Chondrocyte (in vitro differentiated cells): ENCODE measurements at regions not wholly inside any gene's neighbourhood (a gene's known extent, or its start where the extent isn't known, plus 50 kb on each side); places are given as distances from the start of the nearest gene placed in this dataset.

Experiments
- DNase-seq: peaks from one replicate; pipeline ENCODE4 v3.0.0; 2021; ENCODE audit warnings: mixed read lengths, low spot score
- H3K27ac Mint-ChIP-seq: one replicate; pipeline ENCODE4 v1.8.0; 2021; ENCODE audit warnings: mild to moderate bottlenecking, moderate library complexity, mixed read lengths; ENCODE audit not compliant: unreplicated experiment
- H3K27me3 Mint-ChIP-seq: 2 replicates; pipeline ENCODE4 v1.8.0; 2021; ENCODE audit warnings: low read depth, mixed read lengths
- H3K36me3 Mint-ChIP-seq: 2 replicates; pipeline ENCODE4 v1.8.0; 2021; ENCODE audit warnings: low read depth, mixed read lengths
- H3K4me1 Mint-ChIP-seq: 2 replicates; pipeline ENCODE4 v1.8.0; 2021; ENCODE audit warnings: low read depth, mild to moderate bottlenecking, mixed read lengths
- H3K4me3 Mint-ChIP-seq: one replicate; pipeline ENCODE4 v1.8.0; 2021; ENCODE audit warnings: mild to moderate bottlenecking, moderate library complexity, mixed read lengths; ENCODE audit not compliant: unreplicated experiment
- H3K9me3 Mint-ChIP-seq: 2 replicates; pipeline ENCODE4 v1.8.0; 2021; ENCODE audit warnings: low read depth, mixed read lengths
- TF ChIP-seq, protein P1 (sequence below): fragments of 200-600 bp; sonication (generic); IDR thresholded peaks from 2 replicates; pipeline ENCODE4 v1.5.0; 2021; ENCODE audit warnings: antibody characterized with exemption, mild to moderate bottlenecking, moderate library complexity

DNA sequence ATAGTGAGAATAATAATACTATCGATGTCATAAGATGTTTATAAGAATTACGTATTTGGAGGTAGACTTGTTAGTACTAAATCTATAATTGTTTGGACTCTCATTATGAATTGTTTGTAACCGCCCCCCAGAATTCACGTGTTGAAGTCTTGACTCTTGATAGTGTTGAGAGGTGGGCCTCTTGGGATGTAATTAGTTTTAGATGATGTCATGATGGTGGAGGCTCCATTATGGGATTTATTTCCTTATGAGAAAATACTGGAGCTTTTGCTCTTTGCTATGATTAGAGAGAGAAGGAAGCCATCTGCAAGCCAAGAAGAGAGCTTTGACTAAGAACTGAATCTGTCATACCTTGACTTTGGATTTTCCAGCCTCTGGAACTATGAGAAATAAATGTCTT is 142.2 kb downstream of the PRDM9 start:
- H3K4me3 Mint-ChIP-seq, result no peak overlapping the region
- H3K27ac Mint-ChIP-seq, result no peak overlapping the region
- peaks cover 2% of the 10 kb centered on the region for H3K36me3 Mint-ChIP-seq
- H3K9me3 Mint-ChIP-seq, result peaks cover 11% of the 10 kb centered on the region
- TF ChIP-seq, protein P1, sequence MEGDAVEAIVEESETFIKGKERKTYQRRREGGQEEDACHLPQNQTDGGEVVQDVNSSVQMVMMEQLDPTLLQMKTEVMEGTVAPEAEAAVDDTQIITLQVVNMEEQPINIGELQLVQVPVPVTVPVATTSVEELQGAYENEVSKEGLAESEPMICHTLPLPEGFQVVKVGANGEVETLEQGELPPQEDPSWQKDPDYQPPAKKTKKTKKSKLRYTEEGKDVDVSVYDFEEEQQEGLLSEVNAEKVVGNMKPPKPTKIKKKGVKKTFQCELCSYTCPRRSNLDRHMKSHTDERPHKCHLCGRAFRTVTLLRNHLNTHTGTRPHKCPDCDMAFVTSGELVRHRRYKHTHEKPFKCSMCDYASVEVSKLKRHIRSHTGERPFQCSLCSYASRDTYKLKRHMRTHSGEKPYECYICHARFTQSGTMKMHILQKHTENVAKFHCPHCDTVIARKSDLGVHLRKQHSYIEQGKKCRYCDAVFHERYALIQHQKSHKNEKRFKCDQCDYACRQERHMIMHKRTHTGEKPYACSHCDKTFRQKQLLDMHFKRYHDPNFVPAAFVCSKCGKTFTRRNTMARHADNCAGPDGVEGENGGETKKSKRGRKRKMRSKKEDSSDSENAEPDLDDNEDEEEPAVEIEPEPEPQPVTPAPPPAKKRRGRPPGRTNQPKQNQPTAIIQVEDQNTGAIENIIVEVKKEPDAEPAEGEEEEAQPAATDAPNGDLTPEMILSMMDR, result no peak
- H3K27me3 Mint-ChIP-seq, result no peaks in the 10 kb centered on the region
- no peaks in the 10 kb centered on the region for H3K4me1 Mint-ChIP-seq
- no peak for DNase-seq

DNA sequence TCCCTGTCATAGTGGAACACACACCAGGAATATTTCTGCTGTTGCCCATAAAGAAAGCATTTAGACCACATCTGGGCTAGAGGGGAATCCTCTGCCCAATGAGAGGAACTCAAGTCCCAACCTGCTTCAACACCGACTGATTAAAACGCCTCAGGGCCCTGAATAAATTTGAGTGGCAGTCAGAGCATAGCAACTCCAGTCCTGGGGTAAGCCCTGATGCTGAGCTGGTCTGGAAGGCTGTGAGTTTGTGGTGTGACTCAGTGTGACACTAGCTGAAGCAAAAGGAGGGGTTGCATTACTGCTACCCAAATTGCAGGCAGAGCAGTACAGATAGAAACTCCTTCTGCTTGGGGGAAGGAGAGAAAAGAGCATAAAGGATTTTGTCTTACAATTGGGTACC is 148.3 kb downstream of the PRDM9 start:
- Mint-ChIP-seq H3K9me3 (no peaks in the 10 kb centered on the region), H3K36me3 (no peaks in the 10 kb centered on the region), H3K27me3 (peaks cover 2% of the 10 kb centered on the region), H3K4me3 (no peak overlapping the region), H3K27ac (no peak overlapping the region), H3K4me1 (no peaks in the 10 kb centered on the region)
- TF ChIP-seq, protein P1, result no peak
- no peak for DNase-seq

DNA sequence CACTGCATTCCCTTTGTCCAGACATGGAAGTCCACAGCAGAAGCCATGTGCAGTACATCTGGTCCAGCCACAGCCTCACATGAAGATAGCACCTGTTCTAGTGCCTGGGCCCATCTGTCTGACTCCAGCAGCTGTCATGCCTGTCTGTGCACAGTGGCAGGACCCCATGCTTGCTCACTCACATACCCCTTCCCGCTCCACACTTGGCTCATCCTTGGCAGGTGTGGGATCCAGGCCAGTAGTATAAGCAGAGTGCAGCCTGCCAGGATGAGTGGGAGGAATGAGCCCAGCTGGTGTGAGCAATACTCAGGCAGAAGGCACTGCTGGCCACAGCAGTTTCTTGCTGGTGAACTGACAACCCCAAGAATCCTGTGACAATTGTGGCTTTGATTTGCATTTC is 168.0 kb downstream of the PRDM9 start:
- no peak overlapping the region for H3K4me3 Mint-ChIP-seq
- TF ChIP-seq, protein P1, result no peak
- no peaks in the 10 kb centered on the region for H3K4me1 Mint-ChIP-seq
- peaks cover 4% of the 10 kb centered on the region for H3K9me3 Mint-ChIP-seq
- DNase-seq, result no peak
- no peaks in the 10 kb centered on the region for H3K27me3 Mint-ChIP-seq
- no peak overlapping the region for H3K27ac Mint-ChIP-seq
- no peaks in the 10 kb centered on the region for H3K36me3 Mint-ChIP-seq

DNA sequence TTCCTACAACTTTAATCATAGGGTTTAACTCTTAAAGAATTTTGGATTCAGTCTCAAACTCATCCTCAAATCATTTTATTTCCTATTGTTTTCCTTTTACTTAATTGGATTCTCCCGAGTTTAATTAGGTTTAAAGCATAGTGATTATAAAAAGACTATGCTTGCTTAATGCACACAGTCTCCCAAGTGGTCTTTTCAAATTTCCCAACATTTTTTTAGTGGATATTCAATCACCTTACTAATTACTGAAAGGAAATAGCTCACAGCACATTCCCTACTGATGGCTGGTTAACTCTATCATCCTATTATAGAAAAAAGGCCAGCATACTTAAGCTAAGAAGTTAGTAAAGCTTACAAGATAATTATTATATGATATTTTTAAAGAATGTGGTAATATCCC is 170.6 kb downstream of the PRDM9 start:
- H3K4me3 Mint-ChIP-seq, result no peak overlapping the region
- no peaks in the 10 kb centered on the region for H3K36me3 Mint-ChIP-seq
- H3K4me1 Mint-ChIP-seq, result no peaks in the 10 kb centered on the region
- H3K27me3 Mint-ChIP-seq, result no peaks in the 10 kb centered on the region
- TF ChIP-seq, protein P1, result no peak
- DNase-seq, result no peak
- peaks cover 4% of the 10 kb centered on the region for H3K9me3 Mint-ChIP-seq
- no peak overlapping the region for H3K27ac Mint-ChIP-seq

DNA sequence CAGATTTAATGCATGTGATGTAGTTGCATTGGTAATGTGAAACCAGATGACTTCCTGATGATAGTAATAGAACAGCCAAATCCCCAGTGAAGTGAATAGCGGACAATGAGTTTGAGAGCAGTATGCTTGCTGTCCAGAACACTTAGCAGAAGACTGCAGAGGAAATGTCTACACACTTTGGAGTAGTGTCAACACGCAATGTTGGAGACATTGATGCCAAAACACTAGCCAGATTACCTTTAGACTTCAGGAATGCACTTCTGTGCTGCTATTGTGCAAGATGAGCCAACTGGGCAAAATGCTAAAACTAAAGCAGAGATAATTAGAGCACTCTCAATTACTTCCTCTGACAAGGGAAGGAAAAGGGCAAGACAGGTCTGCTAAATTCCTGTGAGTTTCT is 176.7 kb downstream of the PRDM9 start:
- no peak overlapping the region for H3K4me3 Mint-ChIP-seq

More for the DNA sequence above, 176.7 kb downstream of the PRDM9 start:
- peaks cover 4% of the 10 kb centered on the region for H3K9me3 Mint-ChIP-seq
- no peaks in the 10 kb centered on the region for H3K27me3 Mint-ChIP-seq
- TF ChIP-seq, protein P1, result no peak
- no peak overlapping the region for H3K27ac Mint-ChIP-seq
- no peak for DNase-seq
- H3K4me1 Mint-ChIP-seq, result peaks cover 8% of the 10 kb centered on the region
- no peaks in the 10 kb centered on the region for H3K36me3 Mint-ChIP-seq
